ENCODE measurements at regions not wholly inside any gene's neighbourhood (a gene's known extent, or its start where the extent isn't known, plus 50 kb on each side); places are given as distances from the start of the nearest gene placed in this dataset.

DNA sequence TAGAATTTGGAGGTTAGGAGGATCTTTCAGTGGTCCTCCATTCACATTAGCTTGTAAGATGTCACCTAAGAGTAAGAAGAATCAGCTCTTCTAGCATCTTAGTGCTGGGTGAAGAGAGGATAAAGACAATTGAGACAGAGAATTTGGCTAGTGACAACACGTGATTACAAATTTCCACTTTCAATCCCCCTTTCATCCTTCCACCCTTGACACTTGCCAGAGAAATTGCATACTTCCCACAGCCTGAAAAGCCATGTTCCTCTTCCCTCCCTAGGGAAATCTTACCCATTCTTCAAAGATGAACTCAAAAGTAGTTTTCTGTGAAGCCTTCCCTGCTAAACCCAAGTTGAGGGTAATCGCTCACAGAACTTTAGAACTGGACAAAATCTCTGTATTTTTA, 282.6 kb upstream of the PTGER4 start:
- Mint-ChIP-seq H3K9me3 (no peaks in the 10 kb centered on the region), H3K27me3 (ENCODE audit: low read depth) (no peaks in the 10 kb centered on the region), H3K4me3 (no peak overlapping the region), H3K36me3 (ENCODE audit: insufficient read depth in 1 of 3, low read depth in 3 of 3) (no peaks in the 10 kb centered on the region), H3K27ac (no peak overlapping the region), H3K4me1 (no peaks in the 10 kb centered on the region; a peak in 1 of 4 replicates)
- no peak overlapping the region for H2BK120ac ChIP-seq (ENCODE audit: low read depth, low read length, poor library complexity, severe bottlenecking)
- no peaks in the 10 kb centered on the region for H3K23me2 ChIP-seq (ENCODE audit: insufficient read length, low read depth, low read length, poor library complexity, severe bottlenecking)
- no peak for DNase-seq
- no peak overlapping the region for H2AFZ ChIP-seq (ENCODE audit: low read length)
- H2BK15ac ChIP-seq (ENCODE audit: low read depth, low read length) = no peak overlapping the region
- no peak overlapping the region for H3K56ac ChIP-seq (ENCODE audit: insufficient read length, low read depth, low read length)
- H3K79me1 ChIP-seq (ENCODE audit: insufficient read depth, low read depth, low read length, poor library complexity, severe bottlenecking) = no peaks in the 10 kb centered on the region
- no peak overlapping the region for H2BK5ac ChIP-seq (ENCODE audit: insufficient read length, low read length)
- H3K9ac ChIP-seq (ENCODE audit: extremely low read depth, insufficient read length, low read length) = no peak overlapping the region
- H3K4me1 ChIP-seq (ENCODE audit: insufficient read depth, low read length) = no peaks in the 10 kb centered on the region
- H3K27ac ChIP-seq (ENCODE audit: insufficient read length, low read depth, low read length) = no peak overlapping the region
- H3K4me2 ChIP-seq (ENCODE audit: insufficient read depth, insufficient read length, low read length) = no peak overlapping the region
- H4K20me1 ChIP-seq (ENCODE audit: control insufficient read depth, insufficient read depth, insufficient read length) = no peaks in the 10 kb centered on the region
- H2AK5ac ChIP-seq (ENCODE audit: insufficient read length, low read length) = no peak overlapping the region
- no peak overlapping the region for H4K91ac ChIP-seq (ENCODE audit: insufficient read length, low read depth, low read length)
- no peak overlapping the region for H4K8ac ChIP-seq (replicated peaks; ENCODE audit: insufficient read length, low read depth, low read length)
- H3T11ph ChIP-seq (ENCODE audit: low read length) = no peak overlapping the region
- H3K18ac ChIP-seq (ENCODE audit: insufficient read length, low read depth, low read length) = no peak overlapping the region
- no peaks in the 10 kb centered on the region for H3K79me2 ChIP-seq (ENCODE audit: insufficient read depth, low read length)
- no peaks in the 10 kb centered on the region for H3K27me3 ChIP-seq (ENCODE audit: insufficient read depth, low read length)
- H4K5ac ChIP-seq (ENCODE audit: insufficient read length, low read depth, low read length) = no peak overlapping the region
- H3K23ac ChIP-seq (ENCODE audit: insufficient read length, low read depth, low read length) = no peak overlapping the region
- H3K14ac ChIP-seq (ENCODE audit: insufficient read depth, low read length) = no peak overlapping the region
- H3K4ac ChIP-seq (ENCODE audit: low read depth, low read length) = no peak overlapping the region
- WGBS (ENCODE audit: extremely low coverage, insufficient read length, low lambda C conversion rate) = no CpG with 5 or more reads among the region's 2 CpGs
- TF ChIP-seq, protein P1, sequence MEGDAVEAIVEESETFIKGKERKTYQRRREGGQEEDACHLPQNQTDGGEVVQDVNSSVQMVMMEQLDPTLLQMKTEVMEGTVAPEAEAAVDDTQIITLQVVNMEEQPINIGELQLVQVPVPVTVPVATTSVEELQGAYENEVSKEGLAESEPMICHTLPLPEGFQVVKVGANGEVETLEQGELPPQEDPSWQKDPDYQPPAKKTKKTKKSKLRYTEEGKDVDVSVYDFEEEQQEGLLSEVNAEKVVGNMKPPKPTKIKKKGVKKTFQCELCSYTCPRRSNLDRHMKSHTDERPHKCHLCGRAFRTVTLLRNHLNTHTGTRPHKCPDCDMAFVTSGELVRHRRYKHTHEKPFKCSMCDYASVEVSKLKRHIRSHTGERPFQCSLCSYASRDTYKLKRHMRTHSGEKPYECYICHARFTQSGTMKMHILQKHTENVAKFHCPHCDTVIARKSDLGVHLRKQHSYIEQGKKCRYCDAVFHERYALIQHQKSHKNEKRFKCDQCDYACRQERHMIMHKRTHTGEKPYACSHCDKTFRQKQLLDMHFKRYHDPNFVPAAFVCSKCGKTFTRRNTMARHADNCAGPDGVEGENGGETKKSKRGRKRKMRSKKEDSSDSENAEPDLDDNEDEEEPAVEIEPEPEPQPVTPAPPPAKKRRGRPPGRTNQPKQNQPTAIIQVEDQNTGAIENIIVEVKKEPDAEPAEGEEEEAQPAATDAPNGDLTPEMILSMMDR (conservative IDR thresholded peaks at IDR 0.05) = no peak
- no peak overlapping the region for H2BK20ac ChIP-seq (ENCODE audit: low read depth, low read length, poor library complexity, severe bottlenecking)
- H2BK12ac ChIP-seq (ENCODE audit: insufficient read length, low read depth, low read length) = no peak overlapping the region
- H3K9me3 ChIP-seq (ENCODE audit: control insufficient read depth, low read depth, low read length) = no peaks in the 10 kb centered on the region

Measured in H9 (cell line).